BJ (cell line): ENCODE measurements at regions not wholly inside any gene's neighbourhood (a gene's known extent, or its start where the extent isn't known, plus 50 kb on each side); places are given as distances from the start of the nearest gene placed in this dataset.

ENCODE experiments used
- CTCF ChIA-PET: fragments of 350-600 bp; formaldehyde crosslinking; extraction: SDS; loops from one replicate; lab custom pipeline; 2021; ENCODE audit warnings: antibody characterized with exemption, inconsistent platforms; lab: Yijun Ruan, JAX
- POLR2A ChIA-PET: fragments of 300-600 bp; sonication (Branson Sonifier 250); formaldehyde crosslinking; extraction: SDS; loops from one replicate; lab custom pipeline; 2021; ENCODE audit warnings: antibody characterized with exemption; lab: Charles Lee
- DNase-seq: peaks from one replicate; pipeline ENCODE4 v3.0.0-alpha.2; 2011; ENCODE audit warnings: low read depth
- H3K27me3 ChIP-seq: 2 replicates; pipeline ENCODE4 v1.6.0; 2011; ENCODE audit warnings: low read length; ENCODE audit not compliant: control insufficient read depth, insufficient read depth
- H3K36me3 ChIP-seq: 2 replicates; pipeline ENCODE4 v1.5.1; 2011; ENCODE audit warnings: low read length; ENCODE audit not compliant: control insufficient read depth, insufficient read depth
- H3K4me3 ChIP-seq: 2 replicates; pipeline ENCODE4 v1.5.1; 2011; ENCODE audit warnings: low read depth, mild to moderate bottlenecking, control low read depth, low read length
- CTCF ChIP-seq: IDR thresholded peaks from 2 replicates; pipeline ENCODE4 v1.5.1; 2011; ENCODE audit warnings: low read depth, mild to moderate bottlenecking, control low read depth, inconsistent platforms, low read length, moderate library complexity; ENCODE audit not compliant: insufficient read depth

GRCh38 chr11:92480499-92480898 is 255.9 kb downstream of the FAT3 start:
- H3K4me3 ChIP-seq = no peak overlapping the region
- no peak for TF ChIP-seq CTCF
- no peak for DNase-seq
- H3K36me3 ChIP-seq = no peaks in the 10 kb centered on the region
- POLR2A ChIA-PET = no interaction called here
- CTCF ChIA-PET = no interaction called here
- no peaks in the 10 kb centered on the region for H3K27me3 ChIP-seq

- ChIA-PET CTCF (no interaction called here), POLR2A (no interaction called here)
- Histone ChIP-seq H3K36me3 (no peaks in the 10 kb centered on the region), H3K4me3 (no peak overlapping the region), H3K27me3 (no peaks in the 10 kb centered on the region)
- no peak for DNase-seq
- no peak for TF ChIP-seq CTCF
Observed at GRCh38 chr11:92482492-92483060, 258.0 kb downstream of the FAT3 start.

- POLR2A ChIA-PET = no interaction called here
- CTCF ChIA-PET = no interaction called here
- DNase-seq = no peak
- no peaks in the 10 kb centered on the region for H3K27me3 ChIP-seq
- H3K4me3 ChIP-seq = no peak overlapping the region
- TF ChIP-seq CTCF = no peak
- H3K36me3 ChIP-seq = no peaks in the 10 kb centered on the region
Observed at GRCh38 chr11:92484570-92484969, 260.0 kb downstream of the FAT3 start.

DNA sequence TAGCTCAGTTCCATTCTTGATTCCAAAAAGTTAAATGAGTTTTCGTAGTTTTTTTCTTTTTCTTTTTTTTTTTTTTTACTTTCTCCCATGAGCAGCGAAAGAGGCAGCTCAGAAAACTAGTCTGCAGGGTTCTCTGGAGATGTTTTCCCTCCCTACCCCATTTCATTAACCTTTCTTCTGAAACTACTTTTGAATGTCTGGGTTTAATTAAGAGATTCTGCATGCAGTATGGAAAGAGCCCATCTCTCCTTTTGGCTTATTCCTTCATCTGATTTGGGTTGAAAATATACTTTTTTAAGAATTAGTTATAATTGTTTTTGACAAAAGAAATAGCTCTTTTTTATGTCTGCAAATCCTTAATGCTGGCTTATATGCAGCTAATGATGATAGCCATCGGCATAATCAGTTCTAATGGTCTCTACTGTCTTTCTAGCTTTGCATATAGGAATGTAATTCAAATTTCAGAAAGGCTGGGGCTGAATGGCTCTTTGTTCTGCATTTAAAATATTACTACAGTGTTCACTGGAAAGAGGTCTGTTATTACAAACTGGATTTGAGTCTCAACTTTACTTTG is 265.3 kb downstream of the FAT3 start:
- no peak for TF ChIP-seq CTCF
- POLR2A ChIA-PET = no interaction called here
- H3K27me3 ChIP-seq = no peaks in the 10 kb centered on the region
- no peak for DNase-seq
- no peaks in the 10 kb centered on the region for H3K36me3 ChIP-seq
- no peak overlapping the region for H3K4me3 ChIP-seq
- CTCF ChIA-PET = interaction anchor here (1.4 kb wide), 1 partner anchor 16 kb away, joined by 4 read pairs; no protein-coding TSS in a partner anchor

- ChIA-PET POLR2A (no interaction called here), CTCF (no interaction called here)
- Histone ChIP-seq H3K4me3 (no peak overlapping the region), H3K36me3 (no peaks in the 10 kb centered on the region), H3K27me3 (no peaks in the 10 kb centered on the region)
- TF ChIP-seq CTCF = no peak
- no peak for DNase-seq
Observed at GRCh38 chr11:92492372-92492771, 267.8 kb downstream of the FAT3 start.
